T-helper 2 cell (primary cell): ENCODE measurements at regions not wholly inside any gene's neighbourhood (a gene's known extent, or its start where the extent isn't known, plus 50 kb on each side); places are given as distances from the start of the nearest gene placed in this dataset.

Experiments used
- DNase-seq, 5 experiments: peaks; one replicate each; pipeline versions ENCODE4 v3.0.0 to v3.0.0-alpha.2; 2012 to 2022

DNA sequence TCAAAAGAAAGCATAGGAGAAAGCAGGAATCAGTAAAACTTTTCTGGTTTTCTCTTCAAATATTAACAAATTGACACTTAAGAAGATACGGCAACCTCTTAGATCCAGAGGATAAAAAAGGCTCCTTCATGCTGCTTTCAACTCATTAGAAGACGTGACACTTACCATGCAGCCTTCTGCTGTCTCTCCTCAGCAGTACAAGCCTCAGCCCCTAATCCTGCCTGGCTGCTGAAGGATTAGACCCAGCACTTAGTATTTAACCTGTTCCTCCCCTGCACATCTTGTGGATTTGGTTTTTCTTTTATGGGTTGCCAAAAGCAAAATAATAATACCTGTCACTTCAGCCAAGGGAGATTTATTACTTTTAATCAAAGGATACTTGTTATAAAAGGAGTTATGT lies 108.4 kb downstream of the LYZL1 start:
- no peak for DNase-seq

DNA sequence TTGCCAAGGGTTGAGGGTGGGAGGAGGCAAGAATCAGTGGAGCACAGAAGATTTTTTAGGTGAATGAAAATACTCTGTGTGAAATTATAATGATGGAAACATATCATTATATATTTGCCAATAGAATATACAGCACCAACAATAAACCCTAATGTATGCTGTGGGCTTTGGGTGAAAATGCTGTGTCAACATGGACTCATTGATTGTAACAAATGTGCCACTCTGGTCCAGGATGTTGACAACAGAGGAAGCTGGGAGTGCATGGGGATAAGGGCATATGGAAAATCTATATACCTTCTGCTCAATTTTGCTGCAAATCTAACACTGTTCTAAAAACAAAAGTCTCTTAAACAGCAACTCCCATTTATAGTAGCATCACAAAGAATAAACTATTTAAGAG lies 114.3 kb downstream of the LYZL1 start:
- DNase-seq, result no peak

DNA sequence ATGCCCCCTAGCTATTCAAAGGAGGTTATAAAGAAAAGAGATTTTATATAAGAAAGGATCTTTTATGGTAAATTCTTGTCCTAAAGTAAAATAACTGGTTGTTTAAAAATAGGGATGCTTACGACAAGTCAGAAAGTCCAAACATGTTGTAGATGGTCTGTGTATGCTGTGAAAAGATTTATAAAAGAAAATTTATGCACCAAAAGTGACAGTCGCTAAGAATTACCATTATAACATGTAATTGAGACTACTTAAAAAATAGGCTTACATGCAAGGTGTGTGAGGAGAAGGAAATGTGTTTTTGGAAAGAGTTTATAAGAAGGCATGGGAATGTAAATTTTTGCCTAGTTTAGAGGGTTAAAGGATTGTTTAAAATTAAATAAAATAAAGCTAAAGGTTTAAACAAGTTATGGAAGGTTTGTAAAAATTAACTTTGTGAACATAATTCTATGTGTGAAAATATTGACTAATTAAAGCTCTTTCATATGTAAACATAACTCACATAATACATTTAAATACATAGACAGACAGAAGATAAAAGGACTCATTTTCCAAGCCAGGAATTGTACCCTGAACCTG lies 118.5 kb downstream of the LYZL1 start:
- DNase-seq, result no peak
